ENCODE measurements at regions not wholly inside any gene's neighbourhood (a gene's known extent, or its start where the extent isn't known, plus 50 kb on each side); places are given as distances from the start of the nearest gene placed in this dataset.

DNA sequence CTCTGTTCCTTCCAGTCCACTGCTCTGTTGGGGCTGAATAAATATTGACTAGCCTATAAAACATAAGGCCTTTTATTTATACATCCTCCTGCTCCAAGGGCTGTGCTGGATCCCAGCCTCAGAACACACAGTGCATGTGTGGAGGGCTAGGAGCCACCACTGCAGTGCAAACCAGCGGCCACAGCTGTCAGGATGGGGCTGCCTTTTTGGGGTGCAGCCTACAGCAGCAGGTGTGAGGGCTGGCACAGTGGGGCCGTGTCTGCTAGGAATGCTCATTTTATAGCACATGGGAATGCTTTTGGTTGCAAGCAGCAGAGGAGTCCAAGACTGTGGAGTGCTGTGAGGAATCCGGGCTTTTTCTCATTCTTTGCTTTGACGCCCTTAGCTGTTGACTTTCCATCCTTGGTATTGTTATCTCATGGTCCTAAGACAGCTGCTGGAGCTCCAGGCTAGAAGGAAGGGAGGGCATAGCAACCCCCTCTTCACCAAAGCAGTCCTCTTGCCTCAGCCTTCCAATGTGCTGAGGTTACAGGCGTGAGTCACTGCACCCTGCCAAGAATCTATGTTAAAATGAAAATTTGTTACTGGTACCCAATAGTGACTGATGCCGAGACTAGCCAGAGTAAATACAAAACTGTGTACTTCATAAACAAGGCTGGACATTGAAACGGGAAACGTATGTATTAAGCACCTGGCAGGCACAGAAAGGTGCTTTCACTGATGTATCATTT lies 334.3 kb upstream of the GATB start:
- no peak overlapping the region for H3K27ac ChIP-seq (ENCODE audit: low read depth, low read length, severe bottlenecking)
- H3K4me1 ChIP-seq (ENCODE audit: control insufficient read depth, insufficient read depth, low read length, poor library complexity, severe bottlenecking): peaks cover 19% of the 10 kb centered on the region
- H3K9me3 ChIP-seq (ENCODE audit: control insufficient read depth, low read length): no peaks in the 10 kb centered on the region
- no peak overlapping the region for H3K4me3 ChIP-seq (ENCODE audit: extremely low read depth, insufficient read depth, low read length, poor library complexity, severe bottlenecking)
- 86 to 87% methylated on average over 6 to 7 of the region's 8 CpGs for WGBS, 2 experiments (ENCODE audit: insufficient coverage in 2 of 2)
- no peaks in the 10 kb centered on the region for H3K36me3 ChIP-seq (ENCODE audit: control insufficient read depth, insufficient read depth, low read length)

DNA sequence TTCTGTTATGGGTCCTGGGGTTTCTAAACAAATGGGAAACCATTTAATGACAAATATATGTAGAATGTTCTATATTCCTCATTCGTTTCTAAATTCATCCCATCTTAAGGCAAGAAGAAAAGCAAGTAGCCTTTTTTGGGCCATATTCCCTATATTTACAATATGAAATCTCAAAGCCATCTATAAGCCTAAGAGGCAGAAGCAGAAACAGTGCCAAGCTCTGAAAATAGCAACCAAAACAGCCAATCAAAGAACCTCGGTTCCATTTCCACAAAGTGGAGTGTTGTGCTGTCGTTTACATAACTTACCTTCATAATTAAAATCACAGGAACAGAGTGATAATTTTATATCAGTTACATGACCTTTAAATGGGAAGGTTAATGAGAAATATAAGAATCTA lies 330.6 kb upstream of the GATB start:
- Histone ChIP-seq H3K4me3 (ENCODE audit: extremely low read depth, insufficient read depth, low read length, poor library complexity, severe bottlenecking) (no peak overlapping the region), H3K27ac (ENCODE audit: low read depth, low read length, severe bottlenecking) (no peak overlapping the region)
- WGBS, 2 experiments (ENCODE audit: insufficient coverage in 2 of 2): no CpG with 5 or more reads among the region's 3 CpGs

DNA sequence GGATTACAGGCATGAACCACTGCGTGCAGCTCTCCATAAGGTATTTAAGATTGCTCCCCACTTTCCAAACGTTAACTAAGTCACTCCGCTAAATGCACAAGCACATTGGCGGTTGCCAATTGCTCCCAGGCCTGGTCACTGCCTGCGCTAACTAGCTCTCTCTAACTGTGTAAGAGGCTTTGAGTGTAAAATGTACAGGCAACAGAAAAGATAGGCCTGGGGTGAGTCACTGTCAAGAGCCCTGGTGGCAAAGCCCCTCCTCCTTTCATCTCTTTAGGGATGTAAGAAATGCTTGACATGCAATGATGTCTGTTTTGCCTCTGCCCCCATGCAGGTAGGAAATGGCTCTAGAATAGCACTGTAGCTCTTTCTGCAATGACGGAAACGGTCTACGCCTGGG lies 329.7 kb upstream of the GATB start:
- Histone ChIP-seq H3K27ac (ENCODE audit: low read depth, low read length, severe bottlenecking) (no peak overlapping the region), H3K9me3 (ENCODE audit: control insufficient read depth, low read length) (no peaks in the 10 kb centered on the region), H3K4me3 (ENCODE audit: extremely low read depth, insufficient read depth, low read length, poor library complexity, severe bottlenecking) (no peak overlapping the region), H3K4me1 (ENCODE audit: control insufficient read depth, insufficient read depth, low read length, poor library complexity, severe bottlenecking) (peaks cover 15% of the 10 kb centered on the region), H3K36me3 (ENCODE audit: control insufficient read depth, insufficient read depth, low read length) (no peaks in the 10 kb centered on the region)
- 82 to 85% methylated on average over 4 to 6 of the region's 8 CpGs for WGBS, 2 experiments (ENCODE audit: insufficient coverage in 2 of 2)

More for the DNA sequence above, 330.6 kb upstream of the GATB start:
- Histone ChIP-seq H3K4me1 (ENCODE audit: control insufficient read depth, insufficient read depth, low read length, poor library complexity, severe bottlenecking) (peaks cover 20% of the 10 kb centered on the region), H3K9me3 (ENCODE audit: control insufficient read depth, low read length) (no peaks in the 10 kb centered on the region), H3K36me3 (ENCODE audit: control insufficient read depth, insufficient read depth, low read length) (no peaks in the 10 kb centered on the region)

DNA sequence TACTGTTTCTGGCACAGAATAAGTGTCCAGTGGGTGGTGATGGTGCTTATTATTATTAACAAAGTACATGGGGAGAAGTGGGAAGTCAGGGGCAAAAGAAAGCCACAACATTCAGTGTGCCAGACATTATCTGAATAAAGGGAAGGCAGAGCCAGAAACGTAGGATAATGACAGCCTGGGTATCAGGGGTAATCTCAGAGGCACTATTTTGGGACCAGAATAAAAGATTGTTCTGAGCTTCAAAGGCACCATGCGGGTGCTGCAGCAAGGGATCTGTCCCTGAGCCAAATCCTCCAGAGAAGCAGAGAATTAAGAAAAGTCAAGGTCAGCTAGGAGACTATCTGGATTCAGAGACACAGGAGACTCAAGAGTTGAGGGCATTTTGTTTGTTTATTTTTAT lies 328.8 kb upstream of the GATB start:
- 92% methylated on average over 2 of the region's 2 CpGs for WGBS, 2 experiments (ENCODE audit: insufficient coverage in 2 of 2)
- Histone ChIP-seq H3K4me1 (ENCODE audit: control insufficient read depth, insufficient read depth, low read length, poor library complexity, severe bottlenecking) (peaks cover 11% of the 10 kb centered on the region), H3K27ac (ENCODE audit: low read depth, low read length, severe bottlenecking) (no peak overlapping the region), H3K36me3 (ENCODE audit: control insufficient read depth, insufficient read depth, low read length) (no peaks in the 10 kb centered on the region), H3K4me3 (ENCODE audit: extremely low read depth, insufficient read depth, low read length, poor library complexity, severe bottlenecking) (no peak overlapping the region), H3K9me3 (ENCODE audit: control insufficient read depth, low read length) (no peaks in the 10 kb centered on the region)

DNA sequence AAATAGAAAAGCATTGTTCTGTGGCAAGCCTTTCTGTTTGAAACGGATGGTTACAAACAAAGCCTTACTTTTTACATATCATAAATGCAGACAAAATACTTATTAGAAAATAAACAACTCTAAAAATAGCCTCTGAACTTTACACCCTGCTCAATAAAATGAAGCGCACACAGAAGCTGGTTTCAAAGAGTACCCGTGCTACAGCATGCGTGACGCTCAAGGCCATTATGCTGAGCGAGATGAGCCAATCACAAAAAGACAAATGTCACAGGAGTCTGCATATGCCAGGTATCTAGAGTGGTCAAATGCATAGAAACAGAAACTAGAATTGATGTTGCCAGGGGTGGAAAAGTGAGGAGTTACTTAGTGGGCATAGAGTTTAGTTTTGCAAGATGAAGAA lies 326.5 kb upstream of the GATB start:
- Histone ChIP-seq H3K9me3 (ENCODE audit: control insufficient read depth, low read length) (no peaks in the 10 kb centered on the region), H3K4me3 (ENCODE audit: extremely low read depth, insufficient read depth, low read length, poor library complexity, severe bottlenecking) (no peak overlapping the region), H3K4me1 (ENCODE audit: control insufficient read depth, insufficient read depth, low read length, poor library complexity, severe bottlenecking) (peaks cover 11% of the 10 kb centered on the region), H3K36me3 (ENCODE audit: control insufficient read depth, insufficient read depth, low read length) (no peaks in the 10 kb centered on the region), H3K27ac (ENCODE audit: low read depth, low read length, severe bottlenecking) (no peak overlapping the region)
- WGBS, 2 experiments (ENCODE audit: insufficient coverage in 2 of 2): 98 to 99% methylated on average over 5 of the region's 6 CpGs

DNA sequence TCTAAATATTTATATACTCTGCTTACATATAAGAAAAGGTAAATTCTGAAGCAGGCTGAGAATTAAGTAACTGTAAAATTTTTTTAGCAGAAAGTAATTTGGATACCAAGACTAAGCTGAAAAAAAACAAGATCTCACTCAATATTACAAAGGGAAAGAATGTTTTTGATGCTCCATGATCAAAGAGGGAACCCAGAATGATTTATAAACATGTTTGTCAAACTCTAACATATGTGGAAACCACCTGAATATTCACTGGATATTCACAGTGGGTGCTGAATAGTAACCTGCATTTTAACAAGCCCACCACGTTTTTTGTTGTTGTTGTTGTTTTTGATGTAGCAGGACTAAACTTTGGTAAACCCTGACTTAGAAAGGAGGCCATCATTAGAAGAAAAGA lies 324.9 kb upstream of the GATB start:
- H3K36me3 ChIP-seq (ENCODE audit: control insufficient read depth, insufficient read depth, low read length): no peaks in the 10 kb centered on the region
- no peak overlapping the region for H3K27ac ChIP-seq (ENCODE audit: low read depth, low read length, severe bottlenecking)
- WGBS, 2 experiments (ENCODE audit: insufficient coverage in 2 of 2): no CpG with 5 or more reads among the region's 1 CpG
- H3K4me3 ChIP-seq (ENCODE audit: extremely low read depth, insufficient read depth, low read length, poor library complexity, severe bottlenecking): no peak overlapping the region
- no peaks in the 10 kb centered on the region for H3K9me3 ChIP-seq (ENCODE audit: control insufficient read depth, low read length)
- peaks cover 3% of the 10 kb centered on the region for H3K4me1 ChIP-seq (ENCODE audit: control insufficient read depth, insufficient read depth, low read length, poor library complexity, severe bottlenecking)

DNA sequence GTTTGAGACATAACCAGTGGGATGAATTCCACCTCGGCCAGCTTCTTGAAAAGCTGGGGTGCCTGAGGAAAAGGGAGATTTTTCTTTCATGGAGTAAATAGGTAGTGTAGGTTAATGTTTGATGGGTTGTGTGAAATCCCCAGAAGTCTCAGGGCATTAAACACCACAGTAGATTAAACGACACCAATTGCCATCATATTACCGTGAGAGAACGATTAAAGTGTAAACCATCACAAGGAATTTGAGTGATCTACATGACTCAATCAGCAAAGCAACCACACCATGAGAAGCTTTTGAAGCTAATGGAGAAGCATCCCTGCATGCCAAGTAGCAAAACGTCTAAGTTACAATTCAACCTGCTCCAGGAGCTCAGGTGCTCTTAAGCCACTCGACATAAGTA lies 322.5 kb upstream of the GATB start:
- Histone ChIP-seq H3K27ac (ENCODE audit: low read depth, low read length, severe bottlenecking) (no peak overlapping the region), H3K4me1 (ENCODE audit: control insufficient read depth, insufficient read depth, low read length, poor library complexity, severe bottlenecking) (no peaks in the 10 kb centered on the region), H3K4me3 (ENCODE audit: extremely low read depth, insufficient read depth, low read length, poor library complexity, severe bottlenecking) (no peak overlapping the region), H3K36me3 (ENCODE audit: control insufficient read depth, insufficient read depth, low read length) (no peaks in the 10 kb centered on the region), H3K9me3 (ENCODE audit: control insufficient read depth, low read length) (no peaks in the 10 kb centered on the region)
- 93 to 100% methylated on average over 2 of the region's 6 CpGs for WGBS, 2 experiments (ENCODE audit: insufficient coverage in 2 of 2)

DNA sequence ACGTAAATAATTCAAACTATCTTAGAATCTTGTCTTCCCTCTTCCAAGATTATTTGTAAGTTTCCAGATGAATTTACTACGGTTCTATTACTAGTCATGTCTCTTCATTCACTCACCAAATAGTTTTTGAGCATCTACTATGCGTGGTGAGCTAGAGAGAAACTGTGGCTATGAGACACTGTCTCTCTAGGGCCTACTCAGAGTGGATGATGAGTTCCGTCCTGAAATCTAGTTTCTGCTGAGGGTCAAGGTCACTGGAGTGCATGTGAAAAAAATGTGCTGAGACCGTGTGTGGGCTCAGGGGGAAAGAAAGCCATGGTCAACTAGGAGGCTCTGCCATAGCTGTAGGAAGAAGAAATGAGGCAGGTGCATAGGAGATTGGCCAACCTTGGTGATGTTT lies 320.2 kb upstream of the GATB start:
- WGBS, 2 experiments (ENCODE audit: insufficient coverage in 2 of 2): 61 to 78% methylated on average over 2 to 4 of the region's 5 CpGs
- Histone ChIP-seq H3K9me3 (ENCODE audit: control insufficient read depth, low read length) (no peaks in the 10 kb centered on the region), H3K4me3 (ENCODE audit: extremely low read depth, insufficient read depth, low read length, poor library complexity, severe bottlenecking) (no peak overlapping the region), H3K4me1 (ENCODE audit: control insufficient read depth, insufficient read depth, low read length, poor library complexity, severe bottlenecking) (no peaks in the 10 kb centered on the region), H3K36me3 (ENCODE audit: control insufficient read depth, insufficient read depth, low read length) (no peaks in the 10 kb centered on the region), H3K27ac (ENCODE audit: low read depth, low read length, severe bottlenecking) (no peak overlapping the region)

DNA sequence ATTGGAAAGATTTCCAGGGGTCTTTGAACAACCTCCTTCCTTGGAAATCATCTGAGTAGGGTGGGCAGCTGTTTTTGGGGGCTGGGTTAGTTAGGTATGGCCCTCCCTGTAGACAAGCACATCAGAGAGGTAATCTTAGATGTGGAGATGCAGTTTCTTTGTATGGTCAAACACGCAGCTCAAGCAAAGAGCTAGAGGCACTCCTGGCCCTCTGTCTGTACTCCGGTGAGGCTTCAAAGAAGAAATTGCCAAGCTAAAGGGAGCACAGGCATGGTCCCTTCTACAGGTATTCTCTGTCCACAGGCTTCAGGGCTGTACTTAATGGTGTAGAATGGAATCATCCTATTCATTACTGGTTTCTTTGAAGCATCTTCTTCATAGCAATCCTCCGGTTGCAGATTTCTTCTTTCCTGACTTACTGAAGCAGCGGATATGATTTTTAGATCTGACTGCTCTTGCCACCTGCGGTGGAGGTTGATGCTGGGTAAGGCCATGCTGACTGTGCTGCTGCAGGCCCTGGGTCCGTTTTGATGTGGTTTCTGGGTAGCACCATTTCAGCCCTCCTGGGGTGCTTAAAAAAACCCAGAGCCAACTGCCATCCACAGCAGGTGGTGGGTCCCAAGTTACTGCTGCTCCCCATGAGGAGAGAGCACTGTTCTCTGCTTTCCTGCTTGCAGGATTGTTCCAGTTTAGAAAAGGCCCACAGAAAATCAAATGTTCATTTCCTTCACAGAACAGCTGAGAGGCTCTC lies 318.9 kb upstream of the GATB start:
- 78 to 83% methylated on average over 6 of the region's 6 CpGs for WGBS, 2 experiments (ENCODE audit: insufficient coverage in 2 of 2)
- H3K27ac ChIP-seq (ENCODE audit: low read depth, low read length, severe bottlenecking): no peak overlapping the region
- no peaks in the 10 kb centered on the region for H3K36me3 ChIP-seq (ENCODE audit: control insufficient read depth, insufficient read depth, low read length)
- no peak overlapping the region for H3K4me3 ChIP-seq (ENCODE audit: extremely low read depth, insufficient read depth, low read length, poor library complexity, severe bottlenecking)
- H3K4me1 ChIP-seq (ENCODE audit: control insufficient read depth, insufficient read depth, low read length, poor library complexity, severe bottlenecking): no peaks in the 10 kb centered on the region
- no peaks in the 10 kb centered on the region for H3K9me3 ChIP-seq (ENCODE audit: control insufficient read depth, low read length)

DNA sequence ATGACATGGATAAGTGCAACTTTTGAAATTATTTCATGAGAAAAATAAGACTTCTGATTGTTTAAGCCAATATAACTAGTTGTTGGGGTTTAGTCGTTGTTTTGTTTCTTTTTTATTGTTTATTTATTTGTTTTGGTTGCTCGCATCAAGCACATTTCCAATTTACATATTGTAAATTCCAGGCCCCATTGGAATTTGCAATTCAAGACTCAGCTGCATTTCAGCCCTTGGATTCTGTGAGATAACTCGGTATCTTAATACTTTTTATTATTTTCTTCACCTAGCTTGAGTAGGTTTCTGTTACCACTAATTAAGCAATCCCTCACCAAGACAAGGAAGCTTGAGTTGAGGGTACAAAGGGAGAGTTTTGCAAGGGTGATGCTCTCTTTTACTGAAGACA lies 318.3 kb upstream of the GATB start:
- no peaks in the 10 kb centered on the region for H3K4me1 ChIP-seq (ENCODE audit: control insufficient read depth, insufficient read depth, low read length, poor library complexity, severe bottlenecking)
- no peaks in the 10 kb centered on the region for H3K36me3 ChIP-seq (ENCODE audit: control insufficient read depth, insufficient read depth, low read length)
- H3K9me3 ChIP-seq (ENCODE audit: control insufficient read depth, low read length): no peaks in the 10 kb centered on the region
- H3K27ac ChIP-seq (ENCODE audit: low read depth, low read length, severe bottlenecking): no peak overlapping the region
- H3K4me3 ChIP-seq (ENCODE audit: extremely low read depth, insufficient read depth, low read length, poor library complexity, severe bottlenecking): no peak overlapping the region
- WGBS, 2 experiments (ENCODE audit: insufficient coverage in 2 of 2): no CpG with 5 or more reads among the region's 3 CpGs

DNA sequence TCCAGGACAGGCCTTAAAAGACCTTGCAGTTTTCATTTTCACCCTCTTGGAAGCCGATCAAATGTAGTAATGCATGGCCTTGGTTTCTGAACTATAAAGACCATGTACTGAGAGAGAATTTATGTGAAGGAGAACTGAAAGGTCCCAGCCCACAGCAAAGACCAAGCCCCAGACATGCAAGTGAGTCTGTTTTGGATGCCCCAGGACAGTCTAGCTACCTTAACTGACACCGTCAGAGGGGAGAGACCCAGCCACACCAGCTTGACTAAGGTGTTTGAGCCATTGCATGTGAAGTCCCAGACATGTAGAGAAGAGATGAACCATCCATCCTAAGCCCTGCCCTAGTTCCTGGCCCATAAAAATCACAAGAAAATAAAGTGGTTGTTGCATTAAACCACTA lies 316.8 kb upstream of the GATB start:
- WGBS, 2 experiments (ENCODE audit: insufficient coverage in 2 of 2): 94 to 100% methylated on average over 2 of the region's 2 CpGs
- Histone ChIP-seq H3K36me3 (ENCODE audit: control insufficient read depth, insufficient read depth, low read length) (no peaks in the 10 kb centered on the region), H3K4me1 (ENCODE audit: control insufficient read depth, insufficient read depth, low read length, poor library complexity, severe bottlenecking) (no peaks in the 10 kb centered on the region), H3K27ac (ENCODE audit: low read depth, low read length, severe bottlenecking) (no peak overlapping the region), H3K4me3 (ENCODE audit: extremely low read depth, insufficient read depth, low read length, poor library complexity, severe bottlenecking) (no peak overlapping the region), H3K9me3 (ENCODE audit: control insufficient read depth, low read length) (no peaks in the 10 kb centered on the region)
